Uterus (tissue), 3 donors: ENCODE measurements at regions not wholly inside any gene's neighbourhood (a gene's known extent, or its start where the extent isn't known, plus 50 kb on each side); places are given as distances from the start of the nearest gene placed in this dataset.

ENCODE experiments used
- DNase-seq, 2 donors: peaks; one replicate each; pipeline ENCODE4 v3.0.0-alpha.2; 2019 to 2020
- H3K27ac ChIP-seq, 2 donors: fragments of 200-600 bp; sonication (generic); 1 replicate in 1 of 2; 2 replicates in 1 of 2; pipeline ENCODE4 v1.5.1; 2016 to 2018
- H3K27me3 ChIP-seq, 2 donors: fragments of 200-600 bp; sonication (generic); one replicate each; pipeline ENCODE4 v1.5.1; 2018 to 2019; ENCODE audit warnings: control low read depth in 1 of 2
- H3K36me3 ChIP-seq, 2 donors: fragments of 200-600 bp; sonication (generic); one replicate each; pipeline ENCODE4 v1.5.1; 2019; ENCODE audit warnings: control low read depth in 1 of 2
- H3K4me1 ChIP-seq, 2 donors: fragments of 200-600 bp; sonication (generic); one replicate each; pipeline ENCODE4 v1.5.1; 2018 to 2019; ENCODE audit warnings: control low read depth in 1 of 2
- H3K4me3 ChIP-seq, 2 donors: fragments of 200-600 bp; sonication (generic); 1 replicate in 1 of 2; 2 replicates in 1 of 2; pipeline ENCODE4 v1.5.1; 2018 to 2019; ENCODE audit warnings: mild to moderate bottlenecking in 1 of 2
- H3K9me3 ChIP-seq, 2 donors: fragments of 200-600 bp; sonication (generic); one replicate each; pipeline ENCODE4 v1.5.1; 2019; ENCODE audit warnings: control low read depth in 1 of 2
- CTCF ChIP-seq, 4 experiments: fragments of 200-600 bp in 2 of 4; fragments of 450-650 bp in 2 of 4; sonication (generic) in 2 of 4; IDR thresholded peaks; one replicate each; pipeline ENCODE4 v1.5.1; 2016 to 2019; ENCODE audit warnings: antibody characterized with exemption in 4 of 4, mild to moderate bottlenecking in 2 of 4, moderate library complexity in 1 of 4
- POLR2A ChIP-seq, 2 donors: fragments of 450-650 bp; IDR thresholded peaks; one replicate each; pipeline ENCODE4 v1.6.1; 2016; ENCODE audit warnings: antibody characterized with exemption in 2 of 2, mild to moderate bottlenecking in 1 of 2, moderate library complexity in 1 of 2
- intact Hi-C: fragments of 100-400 bp; cut with DNase I; formaldehyde crosslinking; loops from one replicate; pipeline ENCODE4 v1.15.1; 2023; ENCODE audit warnings: low total_unique reads
- donor health status: DM: yes; HTN: yes; CAD: no.

DNA sequence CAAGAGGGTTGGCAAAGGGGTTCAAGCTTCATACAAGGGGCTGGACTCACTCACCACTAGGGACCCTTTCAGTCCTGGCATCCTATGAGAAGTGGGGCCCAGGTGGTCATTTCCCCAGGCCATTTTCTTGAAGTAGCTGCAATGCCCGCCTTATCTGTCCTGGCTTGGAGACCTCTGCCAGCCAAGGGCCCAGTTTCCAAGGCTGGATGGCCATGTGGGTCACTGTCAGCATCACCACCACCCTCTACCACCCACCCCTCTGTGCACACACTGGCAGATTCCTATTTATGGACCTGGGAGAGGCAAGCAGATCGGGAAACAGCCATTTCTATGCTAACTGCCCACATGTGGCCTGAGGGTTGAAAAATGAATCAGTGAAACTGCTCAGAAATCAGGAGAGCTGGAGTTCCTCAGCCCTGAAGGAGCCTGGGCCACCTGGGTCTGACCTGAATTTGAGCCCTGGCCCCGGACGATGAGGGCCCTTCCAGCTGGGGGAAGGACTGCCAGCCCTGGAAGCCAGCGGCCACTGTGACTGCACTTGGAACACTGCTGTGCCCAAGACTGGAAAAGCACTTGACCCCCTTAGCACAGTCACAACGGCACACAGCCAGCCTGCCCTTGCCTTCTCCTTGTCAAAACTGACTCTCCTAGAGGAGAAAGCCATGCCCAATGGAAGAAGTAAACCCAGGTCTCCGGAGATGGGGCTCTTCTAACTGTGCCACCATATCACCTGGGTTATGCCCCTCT lies 442.2 kb downstream of the BUD13 start:
- Histone ChIP-seq H3K9me3 (no peaks in the 10 kb centered on the region), H3K27ac (no peak overlapping the region), H3K27me3 (no peaks in the 10 kb centered on the region), H3K36me3 (no peaks in the 10 kb centered on the region), H3K4me1 (no peaks in the 10 kb centered on the region), H3K4me3 (no peak overlapping the region)
- DNase-seq: no peak
- intact Hi-C loops: no loop called here
- no peak for TF ChIP-seq POLR2A (IDR thresholded peaks at IDR 0.05)
- no peak for TF ChIP-seq CTCF (IDR thresholded peaks at IDR 0.05)

DNA sequence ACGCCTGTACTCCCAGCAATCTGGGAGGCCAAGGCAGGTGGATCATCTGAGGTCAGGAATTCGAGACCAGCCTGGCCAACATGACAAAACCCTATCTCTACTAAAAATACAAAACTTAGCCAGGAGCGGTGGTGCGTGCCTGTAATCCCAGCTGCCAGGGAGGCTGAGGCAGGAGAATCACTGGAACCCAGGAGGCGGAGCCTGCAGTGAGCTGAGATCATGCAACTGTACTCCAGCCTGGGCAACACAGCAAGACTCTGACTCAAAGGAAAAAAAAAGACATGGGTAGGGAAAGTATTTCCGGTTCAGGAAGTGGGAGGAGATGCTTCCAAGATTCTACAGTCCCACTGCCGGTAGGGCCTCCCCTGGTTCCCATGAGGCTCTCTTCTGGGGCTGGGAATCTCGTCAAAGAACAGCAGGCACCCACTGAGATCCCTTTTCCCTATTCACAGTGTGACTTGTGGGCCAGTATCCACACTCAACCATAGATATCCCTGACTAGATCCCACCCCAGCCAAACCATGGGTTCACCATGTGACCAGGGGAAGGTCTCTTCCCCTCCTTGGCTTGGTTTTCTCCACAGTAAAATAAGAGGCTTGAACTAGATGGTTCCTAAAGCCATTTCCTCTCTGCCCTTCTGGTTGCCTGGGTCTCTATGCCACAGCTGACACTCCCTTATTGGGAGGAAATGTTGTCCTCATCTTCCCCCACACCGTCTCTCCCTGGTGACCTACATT lies 443.3 kb downstream of the BUD13 start:
- no peaks in the 10 kb centered on the region for H3K9me3 ChIP-seq
- no peaks in the 10 kb centered on the region for H3K27me3 ChIP-seq
- H3K4me1 ChIP-seq: no peaks in the 10 kb centered on the region
- H3K27ac ChIP-seq: no peak overlapping the region
- no peaks in the 10 kb centered on the region for H3K36me3 ChIP-seq
- DNase-seq: no peak
- intact Hi-C loops: no loop called here
- no peak for TF ChIP-seq POLR2A (IDR thresholded peaks at IDR 0.05)
- TF ChIP-seq CTCF (IDR thresholded peaks at IDR 0.05): no peak
- no peak overlapping the region for H3K4me3 ChIP-seq

- no peaks in the 10 kb centered on the region for H3K27me3 ChIP-seq
- H3K9me3 ChIP-seq: no peaks in the 10 kb centered on the region
- H3K4me3 ChIP-seq: no peak overlapping the region
- H3K36me3 ChIP-seq: no peaks in the 10 kb centered on the region
- intact Hi-C loops: no loop called here
- H3K27ac ChIP-seq: no peak overlapping the region
- TF ChIP-seq POLR2A (IDR thresholded peaks at IDR 0.05) (no peak), CTCF (IDR thresholded peaks at IDR 0.05) (no peak)
- no peak for DNase-seq
- H3K4me1 ChIP-seq: no peaks in the 10 kb centered on the region
Observed at GRCh38 chr11:116328851-116329250, 443.9 kb downstream of the BUD13 start.

GRCh38 chr11:116328391-116328790 lies 444.4 kb downstream of the BUD13 start:
- intact Hi-C loops: no loop called here
- H3K9me3 ChIP-seq: no peaks in the 10 kb centered on the region
- H3K27me3 ChIP-seq: no peaks in the 10 kb centered on the region
- no peaks in the 10 kb centered on the region for H3K36me3 ChIP-seq
- TF ChIP-seq POLR2A (IDR thresholded peaks at IDR 0.05): no peak
- no peak for TF ChIP-seq CTCF (IDR thresholded peaks at IDR 0.05)
- DNase-seq: no peak
- H3K4me1 ChIP-seq: no peaks in the 10 kb centered on the region
- no peak overlapping the region for H3K27ac ChIP-seq
- no peak overlapping the region for H3K4me3 ChIP-seq

DNA sequence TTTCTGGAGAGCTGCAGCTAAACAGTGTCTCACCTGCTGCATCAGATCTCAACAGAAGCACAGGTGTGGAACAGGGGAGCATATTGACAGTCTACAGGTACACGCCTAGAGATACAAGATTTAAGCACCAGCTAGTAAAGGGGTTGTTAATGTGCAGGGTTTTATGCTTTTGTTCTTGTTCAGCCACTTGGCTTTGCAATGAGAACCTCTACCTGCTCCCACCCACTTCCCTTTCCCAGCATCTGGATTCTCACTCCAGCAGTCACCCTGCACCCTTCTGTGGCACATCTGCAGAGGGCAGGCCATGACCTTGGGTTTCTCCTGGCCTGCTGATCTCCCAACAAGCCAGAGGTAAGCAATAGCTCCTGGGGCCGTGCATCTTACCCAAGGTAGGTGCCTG lies 446.6 kb downstream of the BUD13 start:
- H3K27me3 ChIP-seq: no peaks in the 10 kb centered on the region
- H3K27ac ChIP-seq: no peak overlapping the region
- no peaks in the 10 kb centered on the region for H3K9me3 ChIP-seq
- H3K36me3 ChIP-seq: no peaks in the 10 kb centered on the region
- no peaks in the 10 kb centered on the region for H3K4me1 ChIP-seq
- DNase-seq: no peak
- no peak for TF ChIP-seq POLR2A (IDR thresholded peaks at IDR 0.05)
- no peak for TF ChIP-seq CTCF (IDR thresholded peaks at IDR 0.05)
- intact Hi-C loops: no loop called here
- no peak overlapping the region for H3K4me3 ChIP-seq
